ENCODE measurements at regions not wholly inside any gene's neighbourhood (a gene's known extent, or its start where the extent isn't known, plus 50 kb on each side); places are given as distances from the start of the nearest gene placed in this dataset.

- ATAC-seq (ENCODE audit: low FRiP score) = no peak
- DNase-seq = no peak
- intact Hi-C loops (cut with DNase I) = no loop called here
- H3K27ac ChIP-seq (ENCODE audit: low read depth in 1 of 2, low read length in 2 of 2) = no peak overlapping the region
- 50 to 56% methylated on average over 4 of the region's 4 CpGs for WGBS, 2 donors
- no peak overlapping the region for H3K4me3 ChIP-seq (ENCODE audit: low read length in 2 of 2)
- H3K36me3 ChIP-seq (ENCODE audit: control insufficient read depth in 1 of 2, insufficient read depth in 2 of 2, low read length in 1 of 2) = no peaks in the 10 kb centered on the region
- H3K4me1 ChIP-seq (ENCODE audit: control insufficient read depth in 1 of 2, insufficient read depth in 2 of 2, low read length in 2 of 2) = no peaks in the 10 kb centered on the region
- H3K27me3 ChIP-seq (ENCODE audit: control insufficient read depth in 1 of 2, insufficient read depth in 2 of 2, low read length in 1 of 2) = no peaks in the 10 kb centered on the region
- H3K9me3 ChIP-seq (ENCODE audit: control insufficient read depth, low read length) = no peaks in the 10 kb centered on the region
These were observed 143.5 kb upstream of the GHITM start for GRCh38 chr10:83995738-83996331.

GRCh38 chr10:84004221-84004620 lies 135.1 kb upstream of the GHITM start:
- intact Hi-C loops (cut with DNase I) = no loop called here
- 70 to 75% methylated on average over 2 of the region's 2 CpGs for WGBS, 2 donors
- ATAC-seq (ENCODE audit: low FRiP score) = no peak

GRCh38 chr10:84005403-84005802 lies 133.9 kb upstream of the GHITM start:
- Histone ChIP-seq H3K4me1 (ENCODE audit: control insufficient read depth in 1 of 2, insufficient read depth in 2 of 2, low read length in 2 of 2) (no peaks in the 10 kb centered on the region), H3K9me3 (ENCODE audit: control insufficient read depth, low read length) (no peaks in the 10 kb centered on the region), H3K27me3 (ENCODE audit: control insufficient read depth in 1 of 2, insufficient read depth in 2 of 2, low read length in 1 of 2) (no peaks in the 10 kb centered on the region), H3K4me3 (ENCODE audit: low read length in 2 of 2) (no peak overlapping the region), H3K27ac (ENCODE audit: low read depth in 1 of 2, low read length in 2 of 2) (no peak overlapping the region), H3K36me3 (ENCODE audit: control insufficient read depth in 1 of 2, insufficient read depth in 2 of 2, low read length in 1 of 2) (no peaks in the 10 kb centered on the region)
- intact Hi-C loops (cut with DNase I) = no loop called here
- DNase-seq (no peak), ATAC-seq (ENCODE audit: low FRiP score) (no peak)
- WGBS, 2 donors = 63 to 65% methylated on average over 3 of the region's 3 CpGs

More at GRCh38 chr10:84004221-84004620, 135.1 kb upstream of the GHITM start:
- no peaks in the 10 kb centered on the region for H3K4me1 ChIP-seq (ENCODE audit: control insufficient read depth in 1 of 2, insufficient read depth in 2 of 2, low read length in 2 of 2)
- H3K27me3 ChIP-seq (ENCODE audit: control insufficient read depth in 1 of 2, insufficient read depth in 2 of 2, low read length in 1 of 2) = no peaks in the 10 kb centered on the region
- no peak overlapping the region for H3K27ac ChIP-seq (ENCODE audit: low read depth in 1 of 2, low read length in 2 of 2)
- H3K9me3 ChIP-seq (ENCODE audit: control insufficient read depth, low read length) = no peaks in the 10 kb centered on the region
- no peak overlapping the region for H3K4me3 ChIP-seq (ENCODE audit: low read length in 2 of 2)
- H3K36me3 ChIP-seq (ENCODE audit: control insufficient read depth in 1 of 2, insufficient read depth in 2 of 2, low read length in 1 of 2) = no peaks in the 10 kb centered on the region
- DNase-seq = no peak

- H3K36me3 ChIP-seq (ENCODE audit: control insufficient read depth in 1 of 2, insufficient read depth in 2 of 2, low read length in 1 of 2) = no peaks in the 10 kb centered on the region
- no peak overlapping the region for H3K4me3 ChIP-seq (ENCODE audit: low read length in 2 of 2)
- H3K4me1 ChIP-seq (ENCODE audit: control insufficient read depth in 1 of 2, insufficient read depth in 2 of 2, low read length in 2 of 2) = no peaks in the 10 kb centered on the region
- DNase-seq (no peak), ATAC-seq (ENCODE audit: low FRiP score) (no peak)
- WGBS, 2 donors = 85 to 88% methylated on average over 5 of the region's 5 CpGs
- intact Hi-C loops (cut with DNase I) = no loop called here
- H3K27ac ChIP-seq (ENCODE audit: low read depth in 1 of 2, low read length in 2 of 2) = no peak overlapping the region
- H3K9me3 ChIP-seq (ENCODE audit: control insufficient read depth, low read length) = no peaks in the 10 kb centered on the region
- no peaks in the 10 kb centered on the region for H3K27me3 ChIP-seq (ENCODE audit: control insufficient read depth in 1 of 2, insufficient read depth in 2 of 2, low read length in 1 of 2)
These were observed 131.8 kb upstream of the GHITM start for GRCh38 chr10:84007482-84007881.

GRCh38 chr10:84008878-84009277 lies 130.4 kb upstream of the GHITM start:
- no peak for ATAC-seq (ENCODE audit: low FRiP score)
- Histone ChIP-seq H3K4me1 (ENCODE audit: control insufficient read depth in 1 of 2, insufficient read depth in 2 of 2, low read length in 2 of 2) (no peaks in the 10 kb centered on the region), H3K9me3 (ENCODE audit: control insufficient read depth, low read length) (no peaks in the 10 kb centered on the region), H3K27me3 (ENCODE audit: control insufficient read depth in 1 of 2, insufficient read depth in 2 of 2, low read length in 1 of 2) (no peaks in the 10 kb centered on the region), H3K4me3 (ENCODE audit: low read length in 2 of 2) (no peak overlapping the region), H3K27ac (ENCODE audit: low read depth in 1 of 2, low read length in 2 of 2) (no peak overlapping the region), H3K36me3 (ENCODE audit: control insufficient read depth in 1 of 2, insufficient read depth in 2 of 2, low read length in 1 of 2) (no peaks in the 10 kb centered on the region)
- WGBS, 2 donors = 23 to 39% methylated on average over 3 of the region's 3 CpGs
- intact Hi-C loops (cut with DNase I) = no loop called here
- DNase-seq = no peak

- DNase-seq (no peak), ATAC-seq (ENCODE audit: low FRiP score) (no peak)
- Histone ChIP-seq H3K27me3 (ENCODE audit: control insufficient read depth in 1 of 2, insufficient read depth in 2 of 2, low read length in 1 of 2) (no peaks in the 10 kb centered on the region), H3K4me1 (ENCODE audit: control insufficient read depth in 1 of 2, insufficient read depth in 2 of 2, low read length in 2 of 2) (no peaks in the 10 kb centered on the region), H3K36me3 (ENCODE audit: control insufficient read depth in 1 of 2, insufficient read depth in 2 of 2, low read length in 1 of 2) (no peaks in the 10 kb centered on the region), H3K4me3 (ENCODE audit: low read length in 2 of 2) (no peak overlapping the region), H3K9me3 (ENCODE audit: control insufficient read depth, low read length) (no peaks in the 10 kb centered on the region), H3K27ac (ENCODE audit: low read depth in 1 of 2, low read length in 2 of 2) (no peak overlapping the region)
- intact Hi-C loops (cut with DNase I) = no loop called here
- WGBS, 2 donors = 40 to 65% methylated on average over 2 of the region's 2 CpGs
These were observed 126.9 kb upstream of the GHITM start for GRCh38 chr10:84012431-84012830.

GRCh38 chr10:84012831-84013458 lies 126.4 kb upstream of the GHITM start:
- no peaks in the 10 kb centered on the region for H3K27me3 ChIP-seq (ENCODE audit: control insufficient read depth in 1 of 2, insufficient read depth in 2 of 2, low read length in 1 of 2)
- H3K4me3 ChIP-seq (ENCODE audit: low read length in 2 of 2) = no peak overlapping the region
- H3K9me3 ChIP-seq (ENCODE audit: control insufficient read depth, low read length) = no peaks in the 10 kb centered on the region
- H3K4me1 ChIP-seq (ENCODE audit: control insufficient read depth in 1 of 2, insufficient read depth in 2 of 2, low read length in 2 of 2) = no peaks in the 10 kb centered on the region
- H3K36me3 ChIP-seq (ENCODE audit: control insufficient read depth in 1 of 2, insufficient read depth in 2 of 2, low read length in 1 of 2) = no peaks in the 10 kb centered on the region
- intact Hi-C loops (cut with DNase I) = no loop called here
- WGBS, 2 donors = 79 to 80% methylated on average over 2 of the region's 2 CpGs
- DNase-seq (no peak), ATAC-seq (ENCODE audit: low FRiP score) (no peak)
- no peak overlapping the region for H3K27ac ChIP-seq (ENCODE audit: low read depth in 1 of 2, low read length in 2 of 2)

GRCh38 chr10:84015877-84016595 lies 123.3 kb upstream of the GHITM start:
- Histone ChIP-seq H3K4me3 (ENCODE audit: low read length in 2 of 2) (no peak overlapping the region), H3K36me3 (ENCODE audit: control insufficient read depth in 1 of 2, insufficient read depth in 2 of 2, low read length in 1 of 2) (no peaks in the 10 kb centered on the region), H3K9me3 (ENCODE audit: control insufficient read depth, low read length) (no peaks in the 10 kb centered on the region), H3K27ac (ENCODE audit: low read depth in 1 of 2, low read length in 2 of 2) (no peak overlapping the region), H3K4me1 (ENCODE audit: control insufficient read depth in 1 of 2, insufficient read depth in 2 of 2, low read length in 2 of 2) (no peaks in the 10 kb centered on the region), H3K27me3 (ENCODE audit: control insufficient read depth in 1 of 2, insufficient read depth in 2 of 2, low read length in 1 of 2) (no peaks in the 10 kb centered on the region)
- DNase-seq (no peak), ATAC-seq (ENCODE audit: low FRiP score) (no peak)
- WGBS, 2 donors = 19 to 35% methylated on average over 6 of the region's 6 CpGs
- intact Hi-C loops (cut with DNase I) = no loop called here

- Histone ChIP-seq H3K27me3 (ENCODE audit: control insufficient read depth in 1 of 2, insufficient read depth in 2 of 2, low read length in 1 of 2) (no peaks in the 10 kb centered on the region), H3K36me3 (ENCODE audit: control insufficient read depth in 1 of 2, insufficient read depth in 2 of 2, low read length in 1 of 2) (no peaks in the 10 kb centered on the region), H3K4me3 (ENCODE audit: low read length in 2 of 2) (no peak overlapping the region), H3K4me1 (ENCODE audit: control insufficient read depth in 1 of 2, insufficient read depth in 2 of 2, low read length in 2 of 2) (no peaks in the 10 kb centered on the region), H3K27ac (ENCODE audit: low read depth in 1 of 2, low read length in 2 of 2) (no peak overlapping the region), H3K9me3 (ENCODE audit: control insufficient read depth, low read length) (no peaks in the 10 kb centered on the region)
- DNase-seq = no peak
- intact Hi-C loops (cut with DNase I) = no loop called here
- 83 to 87% methylated on average over 3 of the region's 3 CpGs for WGBS, 2 donors
- no peak for ATAC-seq (ENCODE audit: low FRiP score)
These were observed 120.5 kb upstream of the GHITM start for GRCh38 chr10:84018826-84019225.

All from aorta (tissue), 5 donors.